ENCODE measurements at regions not wholly inside any gene's neighbourhood (a gene's known extent, or its start where the extent isn't known, plus 50 kb on each side); places are given as distances from the start of the nearest gene placed in this dataset.

DNA sequence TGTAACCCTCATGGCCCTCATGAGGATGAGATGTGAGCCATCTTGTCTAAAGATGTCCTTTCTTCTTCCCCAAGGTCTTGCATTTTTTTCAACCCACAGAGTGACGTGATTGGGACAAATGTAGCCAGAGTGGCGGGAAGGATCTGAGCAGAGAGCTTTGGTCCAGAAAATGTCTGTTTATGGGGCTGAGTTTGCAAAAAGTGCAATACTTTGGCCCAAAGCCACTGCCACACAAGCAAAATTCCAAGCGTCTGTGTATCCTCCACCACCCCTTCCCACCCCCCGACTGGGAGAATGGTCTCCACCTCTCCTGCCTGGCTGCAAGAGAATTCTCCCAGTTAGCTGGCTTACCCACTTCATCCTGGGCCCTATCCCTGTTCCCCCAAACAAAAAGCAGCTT, 246.9 kb upstream of the LRIG1 start:
- DNase-seq (ENCODE audit: low read depth in 2 of 2): no peak
- H3K4me3 ChIP-seq (replicated peaks in 1 of 2; ENCODE audit: low read depth in 2 of 2, low read length in 2 of 2): no peak overlapping the region
- TF ChIP-seq, protein P1, sequence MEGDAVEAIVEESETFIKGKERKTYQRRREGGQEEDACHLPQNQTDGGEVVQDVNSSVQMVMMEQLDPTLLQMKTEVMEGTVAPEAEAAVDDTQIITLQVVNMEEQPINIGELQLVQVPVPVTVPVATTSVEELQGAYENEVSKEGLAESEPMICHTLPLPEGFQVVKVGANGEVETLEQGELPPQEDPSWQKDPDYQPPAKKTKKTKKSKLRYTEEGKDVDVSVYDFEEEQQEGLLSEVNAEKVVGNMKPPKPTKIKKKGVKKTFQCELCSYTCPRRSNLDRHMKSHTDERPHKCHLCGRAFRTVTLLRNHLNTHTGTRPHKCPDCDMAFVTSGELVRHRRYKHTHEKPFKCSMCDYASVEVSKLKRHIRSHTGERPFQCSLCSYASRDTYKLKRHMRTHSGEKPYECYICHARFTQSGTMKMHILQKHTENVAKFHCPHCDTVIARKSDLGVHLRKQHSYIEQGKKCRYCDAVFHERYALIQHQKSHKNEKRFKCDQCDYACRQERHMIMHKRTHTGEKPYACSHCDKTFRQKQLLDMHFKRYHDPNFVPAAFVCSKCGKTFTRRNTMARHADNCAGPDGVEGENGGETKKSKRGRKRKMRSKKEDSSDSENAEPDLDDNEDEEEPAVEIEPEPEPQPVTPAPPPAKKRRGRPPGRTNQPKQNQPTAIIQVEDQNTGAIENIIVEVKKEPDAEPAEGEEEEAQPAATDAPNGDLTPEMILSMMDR (IDR thresholded peaks at IDR 0.05; ENCODE audit: low read depth, low read length): no peak

DNA sequence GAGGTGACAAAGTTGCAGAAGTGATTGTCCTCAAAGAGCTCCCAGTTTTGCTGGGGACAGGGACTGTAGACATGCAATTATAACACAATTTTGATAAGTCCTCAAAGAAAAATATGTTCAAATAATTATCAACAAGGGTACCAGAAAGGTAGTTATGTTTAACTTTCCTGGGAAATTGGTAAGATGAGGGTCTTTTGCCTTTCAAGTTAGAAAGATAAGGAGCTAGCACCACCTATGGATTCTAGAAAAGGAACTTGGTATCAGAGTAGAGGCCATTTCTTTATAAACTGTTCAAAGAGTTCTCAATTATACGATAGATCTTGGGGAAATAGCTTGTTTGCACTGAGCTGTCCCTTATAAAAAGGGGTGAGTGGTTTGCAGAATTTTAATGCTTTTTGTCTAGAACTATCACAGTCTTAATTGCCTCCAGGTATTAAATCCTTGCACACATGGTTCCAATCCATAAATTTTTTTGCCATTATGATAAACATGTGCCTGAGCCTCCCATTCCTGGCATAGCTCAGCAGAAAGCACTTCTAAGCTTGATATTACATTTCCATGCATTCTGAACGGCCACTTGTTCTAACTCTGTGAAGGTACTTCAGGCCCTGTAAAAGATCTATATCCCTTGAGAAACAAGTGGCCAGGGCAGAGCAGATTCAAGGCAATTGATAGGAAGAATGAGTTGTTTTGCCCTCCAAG, 247.5 kb upstream of the LRIG1 start:
- no peak overlapping the region for H3K4me3 ChIP-seq (replicated peaks in 1 of 2; ENCODE audit: low read depth in 2 of 2, low read length in 2 of 2)
- TF ChIP-seq, protein P1 (IDR thresholded peaks at IDR 0.05; ENCODE audit: low read depth, low read length): no peak
- DNase-seq (ENCODE audit: low read depth in 2 of 2): no peak

DNA sequence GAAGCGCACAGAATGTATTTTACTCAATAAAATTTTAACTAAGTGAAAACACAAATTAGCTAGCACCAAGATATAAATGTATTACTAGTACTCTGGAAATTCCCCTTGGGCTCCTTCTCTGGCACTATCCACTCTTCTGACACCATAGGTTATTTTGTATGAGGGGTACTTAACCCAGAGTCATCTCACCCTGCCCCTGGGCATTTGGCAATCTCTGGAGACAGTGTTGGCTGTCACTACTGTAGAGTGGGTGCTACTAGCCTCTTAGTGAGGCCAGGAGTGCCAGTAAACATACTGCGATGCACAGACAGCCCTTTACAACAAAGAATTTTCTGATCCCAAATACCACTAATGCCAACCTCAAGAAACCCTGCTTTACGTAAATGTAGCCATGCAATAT, 246.3 kb upstream of the KBTBD8 start:
- H3K4me3 ChIP-seq (replicated peaks in 1 of 2; ENCODE audit: low read depth in 2 of 2, low read length in 2 of 2): no peak overlapping the region
- no peak for DNase-seq (ENCODE audit: low read depth in 2 of 2)
- TF ChIP-seq, protein P1 (IDR thresholded peaks at IDR 0.05; ENCODE audit: low read depth, low read length): no peak

DNA sequence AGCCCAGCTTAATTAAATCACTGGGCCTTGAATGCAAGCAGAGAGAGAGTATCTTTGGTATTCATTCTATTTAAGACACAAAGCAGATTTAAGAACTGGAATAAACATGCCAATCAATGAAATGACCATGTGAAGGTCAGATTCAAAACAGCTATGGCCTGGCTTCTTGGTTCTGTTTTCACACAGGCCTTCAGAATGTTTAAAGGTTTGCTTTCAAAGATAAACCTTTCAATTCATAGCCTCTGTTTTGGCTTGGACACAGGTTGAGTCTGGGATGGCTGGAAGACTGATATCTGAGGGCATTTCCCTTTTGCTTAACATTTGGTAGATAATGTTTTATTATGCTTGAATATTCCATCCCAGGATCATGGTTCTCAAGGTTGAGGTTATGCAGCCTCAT, 244.4 kb upstream of the KBTBD8 start:
- no peak overlapping the region for H3K4me3 ChIP-seq (replicated peaks in 1 of 2; ENCODE audit: low read depth in 2 of 2, low read length in 2 of 2)
- DNase-seq (ENCODE audit: low read depth in 2 of 2): no peak
- TF ChIP-seq, protein P1 (IDR thresholded peaks at IDR 0.05; ENCODE audit: low read depth, low read length): no peak

DNA sequence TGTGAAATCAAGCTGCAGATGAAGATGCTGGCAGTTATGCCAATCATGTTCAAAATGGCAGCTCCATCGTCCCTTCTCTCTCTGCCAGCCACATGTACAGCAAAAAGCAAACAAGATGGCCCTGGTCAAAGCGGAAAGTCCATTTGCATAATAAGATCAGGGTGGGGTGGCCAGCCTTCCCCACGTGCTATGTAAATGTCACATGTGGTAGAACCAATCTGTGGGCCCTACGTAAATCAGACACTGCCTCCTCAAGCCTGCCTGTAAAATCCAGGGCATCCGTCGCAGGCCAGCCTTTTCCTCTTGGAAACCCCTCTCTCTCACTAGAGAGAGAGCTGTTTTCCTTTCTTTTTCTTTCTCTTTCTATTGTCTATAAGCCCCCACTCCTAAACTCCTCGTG, 243.5 kb upstream of the KBTBD8 start:
- H3K4me3 ChIP-seq (replicated peaks in 1 of 2; ENCODE audit: low read depth in 2 of 2, low read length in 2 of 2): no peak overlapping the region
- TF ChIP-seq, protein P1 (IDR thresholded peaks at IDR 0.05; ENCODE audit: low read depth, low read length): no peak
- DNase-seq (ENCODE audit: low read depth in 2 of 2): no peak

DNA sequence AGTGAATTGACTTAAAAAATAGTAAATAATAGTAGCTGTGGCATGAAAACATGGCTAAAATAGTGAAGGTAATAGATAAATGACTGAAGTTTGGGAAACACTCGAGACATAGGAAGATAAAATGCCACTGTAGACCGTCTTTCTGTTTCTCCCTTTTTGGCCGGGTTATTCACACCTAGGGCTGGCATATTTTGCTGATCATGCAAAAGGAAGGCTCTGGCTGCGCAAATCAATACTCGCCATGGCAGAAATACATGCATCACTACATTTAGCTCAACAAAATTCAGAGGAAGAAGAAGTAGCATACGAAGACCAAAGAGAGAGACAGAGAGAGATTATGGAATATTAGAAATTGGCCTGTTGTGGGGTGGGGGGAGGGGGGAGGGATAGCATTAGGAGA, 242.2 kb upstream of the KBTBD8 start:
- DNase-seq (ENCODE audit: low read depth in 2 of 2): no peak
- TF ChIP-seq, protein P1 (IDR thresholded peaks at IDR 0.05; ENCODE audit: low read depth, low read length): no peak

More for the DNA sequence above, 242.2 kb upstream of the KBTBD8 start:
- no peak overlapping the region for H3K4me3 ChIP-seq (replicated peaks in 1 of 2; ENCODE audit: low read depth in 2 of 2, low read length in 2 of 2)

Data from cardiac fibroblast (primary cell).